Globus pallidus (tissue), 1 donor: ENCODE measurements at regions not wholly inside any gene's neighbourhood (a gene's known extent, or its start where the extent isn't known, plus 50 kb on each side); places are given as distances from the start of the nearest gene placed in this dataset.

Experiments
- DNase-seq: peaks from one replicate; pipeline ENCODE4 v3.0.0-alpha.2; 2015; ENCODE audit warnings: low spot score

DNA sequence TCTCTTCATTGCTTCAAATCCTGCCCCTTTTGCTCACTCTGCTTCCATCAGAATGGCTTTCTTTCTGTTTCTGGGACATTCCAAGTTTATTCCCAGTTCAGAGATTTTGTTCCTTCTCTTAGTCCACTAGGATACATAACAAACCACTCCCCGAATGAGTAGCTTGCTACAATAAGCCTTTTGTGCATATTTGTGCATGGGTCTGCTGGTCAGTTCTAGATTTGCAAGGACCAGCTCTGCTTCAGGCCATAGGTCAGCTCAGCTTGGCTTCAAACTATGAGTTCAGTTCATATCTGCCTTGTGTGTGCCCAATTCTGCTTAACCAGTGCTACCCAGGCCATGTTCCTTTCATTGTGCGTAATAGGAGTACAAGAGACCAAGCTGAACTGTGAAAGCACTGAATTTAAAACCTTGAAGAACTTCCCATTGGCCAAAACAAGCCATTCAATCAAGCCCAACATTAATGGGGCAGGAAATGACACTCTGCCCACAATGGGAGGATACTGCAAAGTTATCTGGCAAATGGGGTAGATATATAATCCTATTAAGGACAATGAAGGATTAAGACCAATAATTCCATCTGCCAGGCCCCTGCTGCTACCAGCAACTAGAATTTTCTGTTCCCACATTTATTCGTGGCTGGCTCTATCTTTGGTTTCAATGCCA, 328.8 kb downstream of the PRELID2 start:
- no peak for DNase-seq

DNA sequence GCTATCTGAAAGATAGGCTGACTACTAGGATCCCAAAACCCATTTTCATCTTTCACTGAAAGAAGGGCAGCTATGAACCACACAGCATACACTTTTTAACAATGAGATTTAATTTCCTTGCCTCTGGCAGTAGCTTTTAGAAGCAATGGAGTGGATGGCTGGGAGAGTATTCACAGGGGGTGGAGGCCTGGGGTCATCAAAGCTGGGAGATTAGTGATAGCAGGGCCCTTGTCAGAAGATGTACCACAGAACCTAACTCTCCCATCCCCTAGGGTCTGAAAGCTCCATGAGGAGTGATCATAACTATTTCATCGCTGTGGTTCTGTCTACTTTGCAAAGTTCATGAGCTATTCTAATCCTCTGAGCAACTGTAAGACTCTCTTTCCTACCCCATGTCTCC, 332.2 kb downstream of the PRELID2 start:
- no peak for DNase-seq

DNA sequence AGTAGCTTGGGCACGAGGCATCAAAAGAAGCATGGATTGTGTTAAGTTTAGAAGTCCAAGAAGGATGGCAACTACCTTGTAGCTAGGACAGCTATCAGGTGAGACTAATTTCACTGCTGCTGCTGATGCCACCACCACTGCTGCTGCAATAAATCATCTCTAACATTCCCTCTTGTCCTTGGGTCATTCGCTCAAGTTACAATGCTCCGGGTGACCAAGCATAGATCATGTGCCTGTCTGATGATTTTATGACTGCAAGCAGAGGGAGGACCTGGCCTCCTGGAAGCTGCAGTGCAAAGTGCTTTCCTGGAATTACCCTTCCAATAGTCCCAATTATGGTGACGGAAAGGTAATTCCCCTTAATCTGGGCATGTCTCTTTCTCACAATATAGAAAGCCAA, 334.4 kb downstream of the PRELID2 start:
- DNase-seq, result no peak

DNA sequence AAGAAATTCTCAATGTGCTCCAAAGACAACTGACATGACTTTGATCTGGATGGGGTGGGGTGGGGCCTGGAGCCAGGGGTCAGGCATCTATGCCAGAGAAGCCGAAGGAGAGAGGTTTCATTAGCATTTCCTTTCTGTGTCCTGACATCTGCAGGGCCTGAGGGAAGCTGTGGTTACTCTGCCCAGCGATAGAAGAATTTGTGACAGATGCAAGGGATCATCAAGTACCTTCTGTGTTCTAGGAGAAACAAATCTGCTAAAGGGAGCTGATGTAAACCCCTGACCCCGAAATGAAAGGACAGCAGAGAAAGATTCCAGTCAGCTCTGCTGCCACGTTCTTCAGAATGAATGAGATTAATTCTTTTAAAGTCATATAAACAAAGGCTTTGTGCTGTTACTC, 335.7 kb downstream of the PRELID2 start:
- no peak for DNase-seq

DNA sequence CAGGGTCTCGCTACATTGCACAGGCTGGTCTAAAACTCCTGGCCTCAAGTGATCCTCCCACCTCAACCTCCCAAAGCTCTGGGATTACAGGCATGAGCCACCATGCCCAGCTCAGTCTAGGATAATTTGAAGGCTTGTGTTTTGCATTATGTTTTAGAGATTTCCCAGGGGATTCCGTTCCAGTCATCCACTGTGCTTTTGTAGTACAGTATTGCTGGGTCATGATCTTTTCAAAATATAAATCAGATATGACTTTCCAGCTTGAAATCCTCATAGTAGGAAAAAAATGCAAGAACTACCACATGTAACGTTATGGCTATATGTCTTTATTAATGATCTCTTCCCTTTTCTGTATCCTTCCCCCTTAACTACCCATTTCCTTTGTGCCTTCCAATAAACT, 338.1 kb downstream of the PRELID2 start:
- DNase-seq, result no peak

DNA sequence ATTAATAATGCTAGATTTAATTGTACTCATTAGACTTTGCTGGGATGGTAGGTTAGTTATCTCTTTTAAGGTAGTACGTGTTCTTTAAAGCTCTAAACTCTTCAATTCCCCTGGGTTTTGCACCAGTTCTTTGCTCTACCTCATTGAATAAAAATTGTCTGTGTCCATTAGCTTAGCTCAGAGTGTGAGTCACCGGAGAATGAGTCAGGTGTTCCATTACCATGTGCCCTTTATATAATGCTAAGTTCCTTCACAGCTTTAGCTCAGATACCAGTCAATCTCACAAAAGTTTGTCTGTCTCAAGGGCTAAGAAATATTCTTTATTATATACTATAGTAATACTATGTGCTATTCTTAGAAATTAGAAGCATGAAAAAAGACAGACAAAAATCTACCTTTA, 339.4 kb downstream of the PRELID2 start:
- no peak for DNase-seq

DNA sequence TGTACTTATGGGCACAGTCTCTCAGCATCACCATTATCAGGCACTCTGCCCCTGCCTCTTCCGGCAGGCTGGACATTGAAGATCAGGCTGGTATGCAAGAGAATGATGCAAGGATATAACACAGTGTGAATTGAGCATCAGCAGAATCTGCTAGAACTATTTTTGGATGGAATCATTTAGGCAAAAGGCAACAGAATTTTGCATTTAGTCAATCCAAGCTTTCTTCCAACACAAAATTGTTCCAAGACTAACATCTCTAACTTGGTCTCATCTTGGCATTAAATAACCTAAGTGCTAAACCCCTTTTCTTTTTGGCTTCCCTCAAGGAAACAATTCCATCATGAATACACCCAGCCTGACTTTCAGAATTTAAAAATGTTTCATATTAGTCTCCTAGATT, 339.9 kb downstream of the PRELID2 start:
- DNase-seq, result no peak

DNA sequence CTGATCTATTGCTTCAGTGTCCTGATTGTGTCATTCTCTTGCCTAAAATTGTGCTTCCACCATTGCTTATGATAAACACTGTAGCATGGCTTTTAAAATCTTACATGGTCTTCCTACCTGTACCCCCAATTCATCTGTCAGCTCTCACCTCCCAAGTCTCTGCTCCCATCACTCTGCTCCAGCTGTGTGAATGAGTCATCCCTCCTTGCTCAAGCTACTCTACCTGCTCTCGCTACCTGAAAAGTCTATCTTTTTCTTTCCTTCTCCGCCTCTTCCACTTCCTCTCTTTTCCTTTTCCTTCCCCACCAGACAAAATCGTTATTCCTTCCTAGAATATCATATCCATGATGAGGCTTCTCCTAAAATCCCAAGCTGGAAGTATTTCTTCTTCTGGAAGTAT, 341.7 kb downstream of the PRELID2 start:
- DNase-seq, result no peak

DNA sequence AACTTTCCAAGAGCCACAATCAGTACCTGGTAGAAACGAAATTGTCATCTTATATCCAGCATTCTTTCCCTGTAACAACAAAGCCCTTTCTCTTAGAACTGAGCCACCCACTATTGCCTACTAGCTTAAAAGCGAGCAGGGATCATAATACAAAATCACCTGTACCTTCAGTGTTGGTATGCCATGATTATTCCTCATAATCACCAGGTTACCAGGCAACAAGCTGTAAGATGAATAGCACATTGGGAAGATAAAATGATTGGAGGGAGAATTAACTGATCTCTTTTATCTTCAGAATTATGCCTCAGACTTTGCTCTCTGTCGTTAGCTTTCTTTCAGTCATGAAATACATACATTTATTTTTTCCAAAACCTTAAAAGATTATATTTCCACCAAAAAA, 345.6 kb downstream of the PRELID2 start:
- no peak for DNase-seq

DNA sequence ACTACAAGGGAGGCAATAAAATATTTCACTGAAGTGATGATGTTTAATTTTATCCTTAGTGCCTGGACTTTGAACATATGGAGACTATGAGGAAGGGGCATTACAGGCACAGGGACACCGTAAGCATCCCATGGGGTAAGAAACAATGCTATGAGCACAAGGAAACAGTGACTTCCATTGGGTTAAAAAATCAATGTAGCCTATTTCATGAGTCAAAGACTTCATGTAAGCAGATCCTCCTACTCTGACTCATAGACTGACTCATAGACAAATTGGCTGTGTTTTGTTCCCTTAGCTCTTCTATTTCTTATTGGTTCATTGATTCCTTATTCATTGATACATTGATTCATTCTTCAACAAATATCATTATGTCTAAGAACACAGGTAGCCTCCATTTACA, 351.0 kb downstream of the PRELID2 start:
- no peak for DNase-seq

DNA sequence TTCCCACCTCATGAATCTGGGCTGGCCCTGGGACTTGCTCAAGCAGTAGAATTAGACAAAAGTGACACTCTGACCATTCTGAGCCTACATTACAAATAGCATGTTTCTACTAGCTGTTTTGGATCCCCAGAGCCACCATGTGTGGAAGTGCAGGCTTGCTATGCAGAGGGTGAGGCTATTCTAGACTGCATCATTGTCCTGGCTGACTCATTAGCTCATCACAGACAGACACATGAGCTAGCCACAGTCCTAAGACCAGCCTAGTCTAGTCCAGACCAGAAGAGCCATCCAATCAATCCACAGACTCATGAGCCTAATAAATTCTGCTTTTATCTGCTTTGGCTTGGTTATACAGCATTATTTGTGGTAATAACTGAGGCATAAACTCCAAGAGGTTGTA, 351.9 kb downstream of the PRELID2 start:
- no peak for DNase-seq

DNA sequence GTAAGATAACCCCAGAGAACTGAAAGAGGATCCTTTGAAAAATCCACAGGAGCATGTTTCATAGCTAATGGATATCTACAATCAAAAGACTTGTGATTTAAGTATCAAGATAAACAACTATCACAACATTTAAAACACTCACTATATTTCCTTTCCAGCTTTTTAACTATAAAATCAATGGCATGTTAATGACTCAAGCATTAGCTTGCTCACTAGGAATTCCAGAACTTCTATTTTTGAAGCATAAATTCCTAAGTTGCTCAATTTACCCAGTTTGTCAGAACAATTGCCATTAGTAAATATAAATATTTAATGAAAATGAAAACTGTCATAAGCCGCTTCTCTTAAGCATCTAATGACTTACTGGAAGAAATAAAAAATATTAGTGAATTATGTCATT, 355.3 kb downstream of the PRELID2 start:
- DNase-seq, result no peak

DNA sequence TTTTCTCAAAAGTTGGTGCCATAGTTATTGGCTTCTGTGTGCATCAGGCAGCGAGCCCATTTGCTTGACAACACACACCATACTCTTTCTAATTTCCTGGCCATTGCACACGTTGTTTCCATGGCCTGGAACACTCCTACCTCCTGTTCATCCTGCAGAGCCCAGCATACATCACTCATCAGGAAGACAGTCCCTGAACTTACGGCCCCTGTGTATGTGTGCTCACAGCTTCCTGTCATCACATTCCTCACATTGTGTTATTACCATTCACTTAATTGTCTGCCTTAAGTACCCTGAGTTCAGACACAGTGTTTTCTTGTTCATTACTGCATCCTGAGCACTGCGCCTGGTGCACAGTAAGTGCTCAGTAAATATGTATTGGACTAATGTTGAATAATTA, 355.9 kb downstream of the PRELID2 start:
- DNase-seq, result no peak

DNA sequence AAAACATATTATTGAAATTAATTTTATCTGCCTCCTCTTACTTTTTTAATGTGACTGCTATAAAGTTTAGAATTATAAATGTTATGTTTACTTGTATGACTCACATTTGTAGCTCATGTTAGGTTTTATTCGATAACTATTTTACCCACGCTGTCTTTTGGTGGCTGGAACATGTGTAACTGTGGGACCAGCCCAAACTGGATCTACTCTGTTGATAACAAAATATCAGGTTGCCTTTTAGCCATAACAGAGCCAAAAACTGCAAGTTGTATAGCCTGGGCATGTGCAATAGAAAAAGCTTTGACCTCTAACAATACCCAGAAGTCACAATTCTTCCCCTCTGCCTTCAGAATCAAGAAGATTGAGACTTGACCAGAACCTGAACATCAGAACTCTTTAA, 356.5 kb downstream of the PRELID2 start:
- DNase-seq, result no peak

DNA sequence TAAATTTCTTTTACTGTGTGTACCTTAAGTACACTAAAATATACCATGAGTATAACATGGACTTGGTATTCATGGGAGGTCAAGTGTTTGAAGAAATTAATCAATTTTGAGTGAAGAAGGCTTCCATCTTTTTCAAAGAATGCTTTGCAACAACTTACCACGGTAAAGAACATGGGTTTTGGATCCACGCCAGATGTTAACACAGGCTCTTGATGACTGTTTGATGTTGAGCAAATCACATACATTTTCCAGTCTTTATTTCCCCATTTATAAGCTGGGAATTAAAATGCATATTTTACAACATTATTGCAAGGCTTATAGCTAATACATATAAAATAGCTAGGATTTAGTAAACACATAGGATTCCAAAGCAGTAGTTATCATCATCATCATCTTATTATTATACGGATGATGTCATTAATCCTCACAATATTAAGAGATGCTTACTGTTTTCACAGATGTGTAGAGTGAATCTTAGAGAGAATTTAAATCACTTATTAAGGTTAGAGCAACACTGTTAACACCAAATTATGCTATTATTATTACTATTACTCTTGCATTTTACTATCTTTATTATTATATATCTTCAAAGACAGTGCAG, 362.0 kb downstream of the PRELID2 start:
- DNase-seq, result no peak

DNA sequence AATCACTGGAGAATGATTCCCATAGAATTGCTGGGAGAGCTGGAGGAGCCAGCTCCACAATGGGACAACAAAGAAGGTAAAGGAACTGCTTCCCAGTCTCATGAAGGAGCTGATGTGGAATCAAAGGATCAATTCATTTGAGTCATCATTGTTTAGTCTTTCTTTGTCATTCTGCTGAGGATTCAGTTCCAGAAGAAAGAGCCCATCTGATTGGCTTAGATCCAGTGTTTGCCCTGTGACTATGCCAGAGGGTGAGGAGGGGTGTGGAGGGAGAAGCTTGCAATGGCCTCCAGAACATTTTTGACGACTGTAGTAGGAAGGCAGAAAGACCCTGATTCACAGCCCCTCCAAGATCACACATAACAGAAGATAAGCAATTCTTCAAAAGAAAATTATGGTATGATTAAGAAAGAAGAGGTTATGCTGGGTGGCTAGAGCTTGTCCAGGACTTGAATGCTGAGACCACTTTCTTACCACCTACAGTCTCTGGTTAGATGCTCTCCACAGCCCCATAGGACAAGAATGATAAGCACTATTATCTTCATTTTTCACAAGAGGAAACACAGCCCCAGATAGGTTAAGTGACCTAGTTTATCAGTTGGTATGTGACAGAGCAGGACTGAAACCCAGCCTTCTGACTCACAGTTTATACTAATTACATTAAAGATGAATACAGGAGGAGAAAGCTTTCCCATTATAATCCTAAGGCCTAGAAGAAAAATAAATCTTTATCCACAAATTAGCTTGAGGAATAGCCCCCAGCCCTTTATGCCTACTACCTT, 363.1 kb downstream of the PRELID2 start:
- DNase-seq, result no peak

DNA sequence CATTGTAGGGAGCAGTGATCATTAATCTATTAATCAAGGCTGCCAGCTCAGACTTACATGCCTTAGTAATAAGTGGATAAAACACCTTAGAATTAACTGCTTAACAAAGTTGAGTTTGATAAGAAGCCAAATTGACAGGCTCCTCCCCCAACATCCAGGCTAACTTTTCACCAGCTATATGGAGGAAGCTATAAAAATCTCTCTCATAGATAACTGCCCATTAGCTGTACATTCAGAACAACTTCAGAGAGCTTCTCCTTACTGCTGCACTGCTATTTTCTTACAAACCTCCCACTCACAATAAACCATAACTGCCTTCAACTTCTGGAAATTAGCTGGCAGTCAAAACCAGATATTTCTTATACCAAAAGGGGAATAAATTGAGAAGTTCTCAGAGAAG, 364.1 kb downstream of the PRELID2 start:
- DNase-seq, result no peak

DNA sequence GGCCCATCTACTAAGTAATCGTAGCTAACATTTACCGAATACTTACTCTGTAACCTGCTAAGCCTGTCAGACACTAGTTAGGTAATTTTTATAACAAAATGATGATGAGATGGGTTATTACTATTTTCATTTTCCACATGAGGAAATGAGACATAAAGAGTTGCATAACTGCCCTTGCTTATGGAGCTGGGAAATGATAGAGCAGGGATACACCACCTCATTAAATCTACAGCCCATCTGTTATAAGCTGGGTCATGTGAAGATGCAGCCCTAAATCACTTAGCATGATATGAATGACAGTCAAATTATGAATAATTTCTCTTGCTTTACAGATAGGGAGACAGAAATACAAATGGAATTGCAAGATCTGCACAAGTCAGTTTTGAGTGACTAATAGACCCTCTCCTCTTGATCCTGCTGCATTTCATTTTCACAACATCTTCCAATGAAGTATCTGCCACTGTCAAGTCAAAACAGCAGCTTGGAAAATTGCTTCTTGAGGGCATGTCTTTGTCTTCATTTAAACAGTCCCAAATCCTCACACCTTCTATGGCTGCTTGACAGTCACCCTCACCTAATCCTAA, 364.7 kb downstream of the PRELID2 start:
- DNase-seq, result no peak

DNA sequence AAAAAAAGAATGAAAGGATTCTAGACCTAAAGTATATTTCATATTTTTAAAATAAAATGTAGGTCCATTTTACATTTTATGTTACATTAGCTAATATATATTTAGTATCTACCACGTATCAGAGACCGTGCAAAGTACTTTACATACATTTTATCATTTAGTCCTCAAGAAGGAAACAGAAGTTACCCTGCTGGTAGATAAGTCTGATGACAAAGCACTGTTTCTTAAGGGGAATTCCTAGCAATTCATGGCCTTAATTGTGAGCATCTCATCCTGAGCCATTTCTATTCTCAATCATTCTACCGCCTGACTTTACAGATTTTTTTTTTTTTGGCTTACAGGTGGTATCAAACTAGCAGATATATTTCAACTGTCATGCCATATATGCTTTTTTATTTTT, 367.7 kb downstream of the PRELID2 start:
- DNase-seq, result no peak

DNA sequence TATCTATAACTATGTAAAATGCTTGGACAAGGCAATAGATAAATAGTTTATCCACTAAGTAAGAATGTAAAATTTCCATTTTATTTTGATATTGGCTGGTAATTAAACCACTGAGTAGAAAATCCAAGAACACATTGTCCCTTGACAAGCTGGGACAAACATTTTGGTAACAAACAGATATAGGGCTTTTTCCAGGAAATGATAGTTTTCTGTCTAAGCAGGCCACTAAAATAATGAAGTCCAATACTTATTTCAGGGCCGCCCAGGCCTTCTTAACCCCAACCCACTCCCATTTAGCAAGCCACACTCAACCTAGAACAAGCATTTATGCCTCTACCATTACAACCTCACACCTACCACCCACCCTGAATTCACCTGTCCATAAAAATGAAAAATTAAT, 368.6 kb downstream of the PRELID2 start:
- no peak for DNase-seq

DNA sequence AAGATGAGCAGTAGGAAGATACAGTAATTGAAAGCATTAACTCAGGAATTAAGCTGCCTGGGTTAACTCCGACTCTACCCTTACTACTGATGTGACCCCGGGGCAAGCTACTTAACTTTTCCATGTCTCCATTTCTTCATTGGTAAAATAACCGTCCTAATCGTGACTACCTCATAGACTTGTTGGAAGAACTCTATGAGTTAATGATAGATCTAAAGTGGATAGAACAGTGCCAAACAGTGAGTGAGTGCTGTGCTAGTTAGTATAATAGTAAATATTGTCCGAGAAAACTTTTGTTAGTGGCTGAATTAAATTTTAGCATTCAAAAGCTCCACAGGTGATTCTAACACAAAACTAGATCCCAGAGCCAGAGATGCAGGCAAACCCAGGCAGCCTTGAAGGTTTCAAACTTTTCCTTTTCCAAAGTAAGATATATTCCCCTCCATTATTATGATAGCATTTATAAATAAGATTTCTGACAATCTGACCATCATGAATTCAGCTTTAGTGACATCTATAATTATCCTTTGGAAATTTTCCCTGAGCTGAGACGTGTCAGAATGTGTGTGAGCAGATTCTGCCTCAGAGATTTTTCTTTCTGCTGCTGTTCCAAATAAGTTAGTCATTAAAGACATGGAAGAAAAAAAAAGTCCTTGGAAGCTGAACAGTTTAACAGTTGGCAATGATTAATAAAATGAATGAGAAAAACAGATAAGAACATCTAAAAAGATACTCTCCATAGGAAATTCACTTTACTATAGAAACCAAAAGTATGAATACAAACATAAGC, 369.5 kb downstream of the PRELID2 start:
- DNase-seq, result no peak

DNA sequence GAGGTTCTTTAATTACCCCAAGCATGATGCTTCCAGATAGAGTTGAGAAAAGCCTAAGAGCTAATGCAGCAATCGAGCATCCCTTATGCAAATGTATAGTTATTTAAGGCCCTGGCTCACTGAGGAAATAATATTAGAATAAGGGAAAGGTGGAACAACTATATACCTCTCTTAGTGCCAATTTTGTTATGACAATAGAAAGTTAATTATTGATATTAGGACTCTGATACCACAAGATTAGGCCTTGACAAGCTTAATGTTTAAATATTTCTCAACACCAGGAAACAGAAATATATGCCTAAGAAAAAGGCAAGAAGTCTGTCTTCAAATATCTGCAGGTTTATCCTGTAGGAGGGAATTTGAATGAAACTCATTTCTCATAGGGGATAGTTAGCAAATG, 371.0 kb downstream of the PRELID2 start:
- DNase-seq, result no peak
